IgD-negative memory B cell (primary cell): ENCODE measurements at regions not wholly inside any gene's neighbourhood (a gene's known extent, or its start where the extent isn't known, plus 50 kb on each side); places are given as distances from the start of the nearest gene placed in this dataset.
"Not testable (repeated sequence)": the region's sequence is repeated elsewhere in the genome, so short reads cannot be mapped to it uniquely, and the experiment has no call there.

ENCODE experiments used
- H3K27ac Mint-ChIP-seq, 3 donors: one replicate each; pipeline ENCODE4 v1.8.0; 2020 to 2022; ENCODE audit warnings: mild to moderate bottlenecking in 3 of 3, mixed read lengths in 3 of 3, moderate library complexity in 1 of 3
- H3K27me3 Mint-ChIP-seq: one replicate; pipeline ENCODE4 v1.8.0; 2021; ENCODE audit warnings: mixed read lengths
- H3K36me3 Mint-ChIP-seq: one replicate; pipeline ENCODE4 v1.8.0; 2020; ENCODE audit warnings: mild to moderate bottlenecking, mixed read lengths
- H3K4me1 Mint-ChIP-seq, 3 donors: one replicate each; pipeline ENCODE4 v1.8.0; 2020 to 2022; ENCODE audit warnings: mixed read lengths in 3 of 3, mild to moderate bottlenecking in 1 of 3
- H3K4me3 Mint-ChIP-seq, 4 donors: one replicate each; pipeline ENCODE4 v1.8.0; 2020 to 2022; ENCODE audit warnings: mild to moderate bottlenecking in 4 of 4, mixed read lengths in 4 of 4, moderate library complexity in 3 of 4
- H3K9me3 Mint-ChIP-seq, 3 donors: one replicate each; pipeline ENCODE4 v1.8.0; 2020 to 2021; ENCODE audit warnings: mixed read lengths in 3 of 3, mild to moderate bottlenecking in 1 of 3

DNA sequence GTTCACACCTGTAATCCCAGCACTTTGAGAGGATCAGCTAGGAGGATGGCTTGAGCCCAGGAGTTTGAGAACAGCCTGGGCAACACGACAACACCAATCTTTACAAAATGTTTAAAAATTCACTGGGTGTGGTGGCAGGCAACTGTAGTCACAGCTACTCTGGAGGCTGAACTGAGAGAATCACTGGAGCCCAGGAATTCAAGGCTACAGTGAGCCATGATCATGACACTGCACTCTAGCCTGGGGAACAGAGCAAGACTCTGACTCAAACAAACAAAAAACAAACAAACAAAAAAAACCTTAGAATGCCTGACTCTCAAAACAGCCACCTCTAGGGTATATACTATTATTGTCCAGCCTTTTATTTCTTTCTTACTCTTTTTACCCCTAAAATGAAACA lies 56.5 kb upstream of the PAPSS2 start:
- no peak overlapping the region for H3K4me3 Mint-ChIP-seq
- H3K36me3 Mint-ChIP-seq: no peaks in the 10 kb centered on the region
- no peak overlapping the region for H3K27ac Mint-ChIP-seq
- no peaks in the 10 kb centered on the region for H3K27me3 Mint-ChIP-seq
- peaks cover 0 to 3% (median 0%) of the 10 kb centered on the region in 3 donors for H3K4me1 Mint-ChIP-seq
- no peaks in the 10 kb centered on the region for H3K9me3 Mint-ChIP-seq

DNA sequence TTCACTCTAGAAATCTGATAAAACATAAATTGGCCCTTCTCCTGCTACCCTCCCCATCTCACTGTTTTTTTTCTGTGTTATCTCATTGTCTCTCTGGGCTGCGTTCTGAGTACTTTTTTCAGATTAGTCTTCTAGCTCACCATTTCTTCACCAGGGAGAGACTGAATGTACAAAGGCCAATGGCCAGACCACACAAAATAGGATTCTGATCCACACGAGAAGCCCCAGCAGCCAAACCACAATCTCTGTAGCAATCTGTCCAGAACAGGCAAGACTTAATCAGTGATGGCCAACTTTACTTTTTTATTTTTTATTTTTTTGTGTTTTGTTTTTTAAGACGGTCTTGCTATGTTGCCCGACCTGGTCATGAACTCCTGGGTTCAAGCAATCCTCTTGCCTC lies 55.9 kb upstream of the PAPSS2 start:
- Mint-ChIP-seq H3K27me3 (no peaks in the 10 kb centered on the region), H3K4me3 (no peak overlapping the region), H3K27ac (no peak overlapping the region), H3K36me3 (peaks cover 2% of the 10 kb centered on the region), H3K4me1 (peaks cover 0 to 3% (median 0%) of the 10 kb centered on the region in 3 donors), H3K9me3 (no peaks in the 10 kb centered on the region)

- no peaks in the 10 kb centered on the region for H3K27me3 Mint-ChIP-seq
Observed at GRCh38 chr10:87605628-87606251, 53.9 kb upstream of the PAPSS2 start.

GRCh38 chr10:87608756-87609155 lies 50.9 kb upstream of the PAPSS2 start:
- Mint-ChIP-seq H3K27ac (peak overlapping the region in 1 of 3 donors; percentile 53), H3K4me3 (no peak overlapping the region), H3K4me1 (no peaks in the 10 kb centered on the region), H3K36me3 (peaks cover 6% of the 10 kb centered on the region), H3K27me3 (no peaks in the 10 kb centered on the region), H3K9me3 (peaks cover 0 to 5% (median 2%) of the 10 kb centered on the region in 3 donors)

More at GRCh38 chr10:87605628-87606251, 53.9 kb upstream of the PAPSS2 start:
- H3K9me3 Mint-ChIP-seq: peaks cover 0 to under 1% (median 0%) of the 10 kb centered on the region in 3 donors
- no peak overlapping the region for H3K4me3 Mint-ChIP-seq
- peaks cover 0 to 3% (median 0%) of the 10 kb centered on the region in 3 donors for H3K4me1 Mint-ChIP-seq
- no peak overlapping the region for H3K27ac Mint-ChIP-seq
- H3K36me3 Mint-ChIP-seq: peaks cover 4% of the 10 kb centered on the region

DNA sequence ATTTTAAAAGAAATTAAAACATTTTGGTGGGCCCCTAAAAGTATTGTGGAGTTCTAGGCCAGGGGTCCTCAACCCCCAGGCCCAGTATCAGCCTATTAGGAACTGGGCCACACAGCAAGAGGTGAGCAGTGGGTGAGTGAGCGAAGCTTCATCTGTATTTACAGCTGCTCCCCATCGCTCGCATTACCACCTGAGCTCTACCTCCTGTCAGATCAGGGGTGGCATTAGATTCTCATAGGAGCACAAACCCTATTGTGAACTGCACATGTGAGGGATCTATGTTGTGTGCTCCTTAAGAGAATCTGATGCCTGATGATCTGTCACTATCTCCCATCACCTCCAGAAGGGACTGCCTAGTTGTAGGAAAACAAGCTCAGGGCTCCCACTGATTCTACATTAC lies 50.1 kb upstream of the PAPSS2 start:
- not testable (repeated sequence) for H3K36me3 Mint-ChIP-seq, H3K4me3 Mint-ChIP-seq, H3K9me3 Mint-ChIP-seq, H3K27me3 Mint-ChIP-seq, H3K27ac Mint-ChIP-seq, H3K4me1 Mint-ChIP-seq
